C4-2B (cell line): ENCODE measurements at regions not wholly inside any gene's neighbourhood (a gene's known extent, or its start where the extent isn't known, plus 50 kb on each side); places are given as distances from the start of the nearest gene placed in this dataset.

ENCODE experiments used
- H3K27ac ChIP-seq: fragments of 450-650 bp; 2 replicates; pipeline ENCODE4 v1.5.1; 2017
- CTCF ChIP-seq: fragments of 450-650 bp; conservative IDR thresholded peaks from 2 replicates; pipeline ENCODE4 v1.5.1; 2017; ENCODE audit warnings: mild to moderate bottlenecking
- ZFX ChIP-seq: fragments of 450-650 bp; IDR thresholded peaks from 2 replicates; pipeline ENCODE4 v1.6.1; 2017

GRCh38 chr10:4329225-4329624 is 496.8 kb upstream of the AKR1E2 start:
- no peak overlapping the region for H3K27ac ChIP-seq
- TF ChIP-seq ZFX (no peak), CTCF (no peak)

GRCh38 chr10:4326647-4327046 is 499.4 kb upstream of the AKR1E2 start:
- H3K27ac ChIP-seq: no peak overlapping the region
- TF ChIP-seq CTCF (no peak), ZFX (no peak)

- TF ChIP-seq CTCF: no peak
- no peak for TF ChIP-seq ZFX
- H3K27ac ChIP-seq: no peak overlapping the region
Observed at GRCh38 chr10:4319870-4320367, 506.1 kb upstream of the AKR1E2 start.

- TF ChIP-seq CTCF (peak; percentile 21), ZFX (no peak)
- no peak overlapping the region for H3K27ac ChIP-seq
Observed at GRCh38 chr10:4316161-4316810, 509.7 kb upstream of the AKR1E2 start.

GRCh38 chr10:4315551-4315950 is 510.5 kb upstream of the AKR1E2 start:
- no peak for TF ChIP-seq ZFX
- no peak for TF ChIP-seq CTCF

GRCh38 chr10:4313051-4313450 is 513.0 kb upstream of the AKR1E2 start:
- H3K27ac ChIP-seq: no peak overlapping the region
- TF ChIP-seq CTCF (no peak), ZFX (no peak)

More at GRCh38 chr10:4315551-4315950, 510.5 kb upstream of the AKR1E2 start:
- no peak overlapping the region for H3K27ac ChIP-seq

GRCh38 chr10:4312051-4312835 is 513.8 kb upstream of the AKR1E2 start:
- H3K27ac ChIP-seq: no peak overlapping the region
- TF ChIP-seq ZFX (no peak), CTCF (no peak)
